Effector CD4-positive, alpha-beta T cell (primary cell): ENCODE measurements at regions not wholly inside any gene's neighbourhood (a gene's known extent, or its start where the extent isn't known, plus 50 kb on each side); places are given as distances from the start of the nearest gene placed in this dataset.

Source experiments
- DNase-seq: peaks from one replicate; pipeline ENCODE4 v3.0.0-alpha.2; 2020

DNA sequence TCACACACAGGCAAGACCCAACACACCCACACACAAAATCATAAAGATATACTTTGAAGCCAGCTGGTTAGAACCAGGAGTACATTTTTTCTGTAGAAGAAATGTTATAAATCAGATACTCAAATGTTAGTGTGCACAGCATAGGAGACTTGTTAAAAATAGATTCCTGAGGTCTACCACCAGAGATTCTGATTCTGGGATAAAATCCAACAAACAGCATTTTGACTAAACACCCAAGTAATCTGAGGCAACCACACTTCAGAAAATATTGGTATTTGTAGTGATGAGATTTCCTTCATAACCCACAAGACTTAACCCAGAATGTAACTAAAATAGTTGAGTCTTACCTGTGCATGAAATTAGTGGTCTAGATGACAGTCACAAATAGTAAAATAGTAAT lies 301.8 kb downstream of the HNRNPD start:
- no peak for DNase-seq

DNA sequence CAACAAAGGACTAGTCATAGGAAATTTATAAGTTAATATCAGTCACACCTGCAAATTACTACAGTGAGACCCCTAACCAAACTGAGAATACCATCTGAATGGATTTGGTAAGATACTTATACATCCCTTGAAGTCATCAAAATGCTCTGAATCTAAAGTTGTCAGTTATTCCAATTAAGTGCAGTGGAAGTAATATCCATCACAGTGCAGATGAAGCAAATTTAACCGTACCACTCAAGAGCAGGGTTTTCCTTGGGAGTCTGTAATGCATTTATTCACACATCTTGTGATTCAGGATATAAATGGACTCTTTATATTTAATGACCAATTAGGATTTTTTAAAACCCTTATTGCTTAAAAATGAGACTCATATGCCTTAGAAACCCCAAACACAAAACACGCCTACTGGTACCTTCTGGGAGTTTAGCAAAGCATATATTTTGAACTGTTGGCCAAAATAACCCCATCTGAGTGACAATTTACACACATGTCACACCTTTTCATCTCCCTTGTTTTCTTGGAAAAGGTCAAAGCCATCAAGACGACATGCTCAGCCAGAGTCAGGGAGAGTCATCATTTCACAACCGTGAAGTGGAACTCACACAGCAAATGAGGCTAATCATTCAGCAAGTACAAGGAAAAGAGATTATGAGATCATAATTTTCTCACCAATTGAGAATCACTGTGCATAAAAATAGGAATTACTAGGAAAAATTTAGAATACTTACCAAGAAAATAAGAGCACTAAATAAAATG lies 303.7 kb downstream of the HNRNPD start:
- no peak for DNase-seq

DNA sequence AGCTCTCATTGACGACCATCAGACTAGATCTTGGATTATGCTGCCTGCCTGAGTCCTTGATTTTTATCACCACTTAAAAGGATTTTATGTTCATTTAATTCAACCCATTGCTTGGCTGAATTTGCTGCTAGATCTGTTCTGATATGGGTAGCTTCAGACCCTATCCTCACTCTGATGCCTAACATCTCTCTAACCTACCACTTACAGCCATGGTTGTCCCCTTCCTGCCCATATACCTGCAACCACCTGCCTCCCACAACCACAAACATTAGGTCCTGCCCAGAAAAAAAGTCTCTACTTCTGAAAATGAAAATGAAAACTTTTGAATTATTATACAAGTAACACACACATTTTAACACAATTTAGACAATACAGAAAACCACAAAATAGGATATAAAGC lies 310.8 kb downstream of the HNRNPD start:
- no peak for DNase-seq

DNA sequence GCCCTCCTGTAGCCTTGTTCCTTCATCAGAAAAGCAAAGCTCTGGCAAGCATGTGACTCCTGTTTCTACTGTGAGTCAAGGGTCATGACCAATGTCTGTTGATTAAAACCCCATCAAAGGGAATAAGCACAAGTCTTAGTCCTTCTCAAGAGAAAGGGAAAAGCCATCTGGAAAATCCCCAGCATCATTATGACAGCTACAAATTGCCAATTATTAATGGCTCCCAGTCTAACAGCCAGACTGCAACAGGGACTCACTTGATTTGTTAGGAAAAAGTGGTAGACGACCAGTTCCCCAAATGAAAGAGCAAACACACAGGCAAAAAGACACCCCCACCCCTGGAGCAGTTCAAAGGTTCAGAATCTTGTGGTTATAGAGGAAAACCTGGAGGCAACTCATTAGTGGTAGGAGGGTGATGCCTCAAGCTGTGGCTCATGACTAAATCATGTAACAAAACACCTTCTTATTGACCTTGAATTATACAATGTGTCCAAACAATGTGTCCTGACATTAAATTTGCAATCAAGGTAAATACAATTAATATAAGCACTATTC lies 315.7 kb downstream of the HNRNPD start:
- DNase-seq = no peak

DNA sequence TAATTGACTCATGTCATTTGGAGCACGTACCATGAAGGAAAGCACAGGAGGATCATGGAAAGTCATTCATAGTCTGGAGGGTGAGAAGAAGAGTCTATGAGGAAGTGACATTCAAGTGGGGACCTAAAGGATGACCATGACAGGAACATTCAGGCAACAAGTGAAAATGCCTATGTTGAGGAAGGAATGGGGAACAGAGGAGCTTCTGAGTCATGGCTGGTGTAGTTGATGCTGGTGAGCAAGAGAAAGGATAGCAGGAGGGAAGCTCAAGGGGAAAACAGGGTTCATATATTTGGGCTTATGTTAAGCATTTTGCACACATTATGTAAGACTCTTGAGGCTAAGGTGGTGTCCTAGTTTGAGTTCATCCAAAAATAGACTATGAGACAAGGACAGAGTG lies 318.6 kb downstream of the HNRNPD start:
- no peak for DNase-seq

DNA sequence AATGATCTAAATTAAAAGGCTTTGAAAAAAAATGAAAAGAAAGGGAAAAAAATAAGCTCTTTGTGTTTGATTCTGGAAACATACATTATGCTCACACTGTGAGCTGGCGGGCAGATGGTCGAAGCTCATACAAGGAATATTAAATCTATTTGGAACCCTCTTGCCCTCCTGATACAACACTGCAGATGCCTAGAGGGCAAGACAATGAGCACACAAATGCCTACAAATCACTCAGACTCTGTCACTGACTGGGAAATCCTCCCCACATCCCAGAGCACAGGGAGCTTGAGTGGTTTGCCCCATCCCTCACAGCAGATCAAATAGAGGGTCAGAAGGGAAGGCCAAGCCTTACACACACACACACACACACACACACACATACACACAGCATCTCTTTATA lies 320.4 kb downstream of the HNRNPD start:
- no peak for DNase-seq

DNA sequence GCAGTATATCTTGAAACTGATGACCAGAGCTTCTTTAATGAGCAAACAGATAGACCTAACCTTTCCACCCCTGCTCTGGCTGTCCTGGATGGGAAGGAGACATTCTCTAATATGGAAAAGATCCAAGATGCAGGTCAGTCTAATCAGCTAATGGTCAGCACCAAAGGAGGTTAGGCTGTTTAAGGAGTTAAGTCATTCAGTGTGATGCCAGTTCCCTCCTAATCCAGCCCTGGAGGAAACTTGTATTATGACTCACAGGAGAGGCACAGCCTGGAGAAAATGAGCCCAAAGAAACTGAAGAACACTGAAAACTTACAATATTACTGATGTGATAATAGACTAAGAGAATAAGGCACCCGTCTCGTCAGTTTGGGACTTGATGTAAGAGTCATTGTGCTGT lies 323.0 kb downstream of the HNRNPD start:
- DNase-seq = no peak

DNA sequence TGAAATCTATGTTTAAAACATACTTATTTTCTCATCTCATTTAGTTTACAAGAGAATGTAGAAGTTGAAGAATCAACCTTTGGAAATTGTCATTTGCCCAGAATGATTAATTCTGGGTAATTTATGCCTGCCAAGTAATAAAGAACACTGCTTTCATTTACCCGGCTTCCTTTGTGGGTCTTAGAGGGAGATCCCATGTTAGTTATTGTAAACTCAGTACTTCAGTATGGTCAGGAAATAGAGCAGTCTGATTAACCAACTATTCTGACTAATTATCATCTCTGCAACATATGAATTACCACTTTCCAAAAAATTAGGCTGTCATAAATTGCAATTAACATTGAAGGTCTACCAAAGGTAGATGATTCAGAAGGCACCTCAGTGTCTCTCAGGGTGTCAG lies 324.5 kb downstream of the HNRNPD start:
- no peak for DNase-seq

DNA sequence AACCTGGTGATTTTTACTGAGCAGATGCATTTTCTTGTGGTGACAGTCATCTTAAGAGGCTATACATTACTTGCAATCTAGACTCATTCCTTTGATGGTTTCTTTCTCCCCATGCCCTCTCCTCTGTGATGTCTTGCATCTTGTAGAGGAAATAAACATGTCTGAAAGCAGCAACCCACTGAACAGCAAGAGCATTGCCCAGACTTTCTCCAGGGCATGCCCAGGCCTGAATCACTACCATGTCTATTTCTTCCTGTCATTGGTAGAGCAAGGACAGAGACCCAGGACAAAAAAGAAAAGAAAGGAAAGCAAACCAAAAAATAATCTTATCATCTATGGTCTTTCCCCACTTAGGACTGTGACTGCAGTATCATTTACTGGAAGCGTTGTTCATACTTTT lies 326.1 kb downstream of the HNRNPD start:
- no peak for DNase-seq

DNA sequence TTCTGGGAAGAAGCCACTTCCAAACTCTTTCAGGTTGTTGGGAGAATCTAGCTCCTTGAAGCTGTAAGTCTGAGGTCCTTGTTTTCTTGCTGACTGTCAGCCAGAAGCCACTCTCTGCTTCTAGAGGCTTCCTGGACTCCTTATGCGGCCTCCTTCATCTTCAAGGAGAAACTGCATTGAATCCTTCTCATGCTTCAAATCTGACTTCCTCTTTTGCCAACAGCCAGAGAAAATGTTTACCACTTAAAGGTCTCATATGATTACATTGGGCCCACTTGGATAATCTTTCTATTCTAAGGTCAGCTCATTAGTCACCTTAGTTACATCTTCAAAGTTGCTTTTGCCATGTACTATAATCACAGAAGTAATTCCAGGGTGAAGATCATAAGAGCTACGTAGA lies 327.0 kb downstream of the HNRNPD start:
- no peak for DNase-seq

DNA sequence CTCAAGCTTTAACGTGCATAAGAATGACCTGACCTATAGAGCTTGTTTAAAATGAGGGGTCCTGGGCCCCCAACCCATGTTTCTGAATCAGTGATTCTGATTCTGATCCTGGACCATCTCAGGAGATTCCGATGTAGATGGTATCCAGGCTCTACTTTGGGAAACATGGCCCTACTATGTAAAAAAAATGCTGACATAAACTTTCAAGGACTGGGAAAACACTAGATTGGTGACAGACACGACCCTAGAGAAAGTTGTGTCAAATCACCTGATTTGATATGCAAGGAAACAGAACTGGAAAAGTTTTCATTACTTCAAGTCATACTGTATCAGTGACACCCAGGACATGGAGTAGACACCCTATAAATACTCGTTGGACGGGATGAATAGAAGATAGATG lies 328.5 kb downstream of the HNRNPD start:
- no peak for DNase-seq

DNA sequence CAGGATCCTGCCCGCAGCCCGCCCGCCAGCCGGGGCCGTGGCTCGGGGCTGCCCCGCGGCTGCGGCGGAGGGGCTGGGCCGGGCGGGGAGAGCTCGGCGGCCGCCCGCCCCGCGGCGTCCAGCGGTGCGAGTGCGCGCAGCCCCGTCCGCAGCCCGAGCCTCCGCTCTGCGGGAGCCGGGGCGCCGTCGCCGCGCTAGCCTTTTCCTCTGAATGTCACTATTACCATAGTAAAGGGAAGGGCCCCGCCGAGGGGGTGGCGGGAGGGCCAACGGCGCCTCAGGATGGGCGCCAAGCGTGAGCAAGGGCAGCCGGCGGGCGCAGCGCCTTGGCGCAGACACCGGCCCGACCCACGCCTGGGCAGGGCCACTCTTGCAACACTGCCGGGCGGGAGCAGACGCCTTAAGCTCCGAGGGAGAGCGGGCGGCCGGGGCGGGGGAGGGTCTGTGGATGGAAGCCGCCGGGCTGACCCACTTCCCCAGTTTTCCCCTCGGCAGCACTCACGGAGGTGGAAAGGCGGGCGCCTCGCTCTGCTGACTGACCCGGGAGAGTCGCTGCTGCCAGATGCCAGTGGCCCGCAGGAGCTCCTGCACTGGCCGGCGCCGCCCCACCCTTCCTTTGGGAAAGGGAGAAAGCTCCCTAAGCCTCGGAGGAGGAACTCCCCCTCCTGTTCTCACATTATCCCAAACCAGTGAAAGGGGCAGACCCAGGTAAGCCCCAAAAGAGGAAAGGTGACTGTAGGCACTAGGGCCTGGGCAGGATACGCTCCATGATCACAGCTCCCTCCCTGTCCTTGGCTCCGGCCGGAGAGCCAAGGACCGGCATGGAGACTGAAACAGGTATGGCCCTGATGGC lies 329.4 kb downstream of the HNRNPD start:
- no peak for DNase-seq

DNA sequence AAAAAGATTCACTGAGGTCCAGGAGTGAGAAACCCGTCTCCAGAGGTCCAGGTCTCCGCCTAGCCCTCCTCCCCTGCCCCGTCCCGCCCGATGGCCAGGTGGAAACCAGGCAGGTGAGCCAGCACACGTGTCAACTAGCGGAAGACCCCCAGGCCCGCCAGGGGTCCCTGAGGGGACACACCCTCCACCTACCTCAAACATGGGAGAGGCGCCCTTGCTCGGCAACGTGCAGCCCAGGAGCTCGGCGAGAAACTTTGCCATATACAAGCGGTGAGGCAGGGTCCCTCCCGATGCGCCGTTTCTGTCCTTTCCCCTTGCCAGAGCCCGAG lies 330.0 kb downstream of the HNRNPD start:
- DNase-seq = no peak

DNA sequence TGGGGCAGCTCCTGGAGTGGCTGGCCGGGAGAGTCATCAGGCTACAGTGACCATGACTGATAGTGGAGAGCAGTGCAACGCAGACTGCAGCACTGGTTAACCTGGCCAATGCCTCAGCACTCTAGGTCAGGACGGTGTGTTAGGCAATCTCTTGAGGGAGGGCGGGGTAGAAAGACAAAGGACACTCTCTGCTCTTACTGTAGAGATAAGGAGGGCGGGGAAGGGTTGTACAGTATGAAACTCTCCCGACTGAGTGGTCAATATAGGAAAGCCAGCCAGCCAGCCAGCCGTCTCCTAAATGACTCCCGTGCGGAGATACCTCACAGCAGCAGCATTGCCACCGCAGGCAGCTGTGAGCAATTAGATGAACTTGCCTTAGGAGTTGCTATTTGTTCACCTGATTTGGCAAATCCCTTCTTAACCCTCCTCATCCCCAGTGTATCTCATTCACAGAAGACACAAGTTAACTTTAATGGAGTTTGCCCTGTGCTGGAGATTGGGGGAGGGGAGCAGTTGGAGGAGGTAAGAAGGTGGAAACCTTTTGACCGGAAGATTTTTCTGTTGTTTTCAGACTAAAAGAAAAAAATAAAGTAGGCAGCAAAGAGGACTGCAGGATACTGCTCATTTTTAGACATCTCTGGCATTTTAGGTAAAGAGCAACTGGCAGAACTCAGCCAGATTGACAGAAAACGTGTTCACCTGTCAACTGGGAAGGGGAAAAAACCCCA lies 330.5 kb downstream of the HNRNPD start:
- no peak for DNase-seq

DNA sequence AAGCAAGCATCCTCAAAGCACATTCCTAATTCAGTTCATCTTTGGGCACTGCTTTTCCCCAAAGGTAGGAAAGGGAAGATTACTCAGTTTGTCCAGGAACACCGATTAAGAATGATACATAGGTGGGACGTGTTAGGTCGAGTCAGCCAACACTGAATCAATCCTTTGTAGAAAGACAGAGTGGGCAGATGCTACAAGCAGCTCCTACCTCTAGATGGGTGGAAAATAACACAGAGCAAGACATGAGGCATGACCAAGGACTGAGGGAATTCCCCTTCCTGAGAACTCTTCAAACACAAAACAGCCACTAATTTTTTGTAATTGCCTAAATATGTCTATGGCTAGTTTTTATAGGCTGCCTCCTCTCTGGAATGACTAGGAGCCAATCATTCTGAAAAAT lies 331.7 kb downstream of the HNRNPD start:
- DNase-seq = no peak

DNA sequence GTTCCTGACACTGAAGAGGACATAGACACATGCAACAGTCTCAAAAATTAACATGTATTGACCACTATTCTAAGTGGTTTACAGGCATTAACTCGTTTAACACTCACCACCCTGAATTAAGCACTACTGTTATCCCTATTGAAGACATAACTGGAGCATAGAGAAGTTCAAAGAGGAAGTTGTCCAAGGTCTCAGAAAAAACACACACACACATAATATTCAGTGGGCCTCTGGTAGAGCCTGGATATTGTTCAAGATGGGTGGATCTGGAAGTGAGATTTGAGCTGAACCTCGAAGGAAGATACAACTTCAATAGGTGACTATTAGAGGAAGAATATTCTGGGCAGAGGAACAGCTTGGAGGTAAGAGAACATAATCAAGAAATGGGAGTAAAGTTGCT lies 334.9 kb downstream of the HNRNPD start:
- DNase-seq = no peak

DNA sequence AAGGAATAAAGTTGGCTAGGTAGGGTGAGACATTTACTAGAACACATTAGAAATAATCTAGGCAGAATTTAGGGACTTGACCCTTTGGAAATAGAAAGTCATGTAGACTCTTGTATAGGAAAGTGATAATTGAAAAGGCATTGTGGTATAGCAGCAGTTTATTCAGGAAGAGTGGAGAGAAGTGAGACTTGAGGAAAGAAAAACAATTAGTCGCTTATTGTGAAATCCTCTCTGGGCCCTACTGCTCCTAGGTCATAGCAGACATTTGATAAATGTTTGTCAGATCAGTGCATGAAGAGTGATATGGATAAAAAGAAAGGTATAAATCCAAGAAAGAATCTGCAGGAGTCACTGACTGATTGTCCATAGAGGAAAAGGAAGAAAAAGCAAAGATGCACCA lies 337.6 kb downstream of the HNRNPD start:
- no peak for DNase-seq

DNA sequence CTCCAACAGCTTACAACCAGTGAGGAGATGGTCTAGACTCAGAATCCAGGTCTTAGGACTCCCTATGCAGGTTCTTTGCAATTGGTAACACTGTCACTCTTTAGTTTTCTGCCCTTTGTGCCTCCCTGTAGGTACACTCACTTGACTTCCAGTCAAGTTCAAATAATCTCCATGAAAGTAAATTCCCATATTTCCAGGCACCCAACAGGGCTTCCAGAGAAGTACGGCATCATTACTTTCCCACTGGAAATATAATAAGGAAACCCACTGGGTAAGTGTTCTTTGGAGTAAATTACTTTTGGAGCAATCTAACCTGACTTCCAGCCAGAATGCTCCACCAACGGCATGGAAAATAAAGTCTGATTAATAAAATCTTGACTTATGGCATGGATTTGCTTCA lies 338.9 kb downstream of the HNRNPD start:
- no peak for DNase-seq

DNA sequence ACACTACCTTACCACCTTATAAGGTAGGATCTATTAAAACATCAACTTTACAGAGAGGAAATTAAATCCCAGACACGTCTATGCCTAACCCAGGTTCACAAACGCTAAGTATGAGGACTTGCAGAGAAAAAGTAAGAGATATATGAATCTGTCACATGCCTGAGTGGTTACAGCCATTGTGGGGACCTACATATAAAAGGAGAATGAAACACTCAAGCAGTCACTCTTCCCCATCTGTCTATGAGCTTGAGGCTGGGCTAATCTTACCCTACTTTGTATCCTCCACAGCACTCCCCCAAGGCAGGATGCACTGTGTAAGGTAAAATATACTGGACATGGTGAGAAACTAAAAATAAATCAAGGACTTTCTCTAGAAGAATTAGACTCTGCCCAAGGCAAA lies 339.9 kb downstream of the HNRNPD start:
- DNase-seq = no peak

DNA sequence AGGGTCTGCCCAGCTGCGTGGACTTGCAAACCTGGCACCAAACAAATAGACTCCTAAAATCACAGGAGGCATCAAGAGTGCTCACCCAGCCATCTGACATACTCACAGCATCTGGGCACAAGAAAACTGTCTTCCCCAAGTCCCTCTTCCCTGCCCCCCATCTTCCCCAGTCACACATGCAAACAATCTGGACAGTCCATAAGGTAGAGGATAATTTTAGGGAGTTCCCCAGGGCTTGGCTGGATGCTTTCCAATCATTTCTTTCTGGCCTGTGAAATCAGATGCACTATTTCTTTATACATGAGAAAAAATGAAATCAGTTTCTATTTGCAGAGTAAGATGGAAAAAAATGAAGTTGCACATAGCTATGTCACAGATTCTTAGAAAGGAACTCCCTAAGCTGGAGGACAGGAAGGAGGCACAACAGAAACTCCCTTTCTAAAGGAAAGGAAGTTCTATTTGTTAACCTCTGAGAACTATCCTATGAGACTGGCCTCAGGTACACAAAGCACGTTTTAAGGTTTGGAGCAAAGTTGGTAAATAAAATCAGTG lies 342.3 kb downstream of the HNRNPD start:
- DNase-seq = no peak

DNA sequence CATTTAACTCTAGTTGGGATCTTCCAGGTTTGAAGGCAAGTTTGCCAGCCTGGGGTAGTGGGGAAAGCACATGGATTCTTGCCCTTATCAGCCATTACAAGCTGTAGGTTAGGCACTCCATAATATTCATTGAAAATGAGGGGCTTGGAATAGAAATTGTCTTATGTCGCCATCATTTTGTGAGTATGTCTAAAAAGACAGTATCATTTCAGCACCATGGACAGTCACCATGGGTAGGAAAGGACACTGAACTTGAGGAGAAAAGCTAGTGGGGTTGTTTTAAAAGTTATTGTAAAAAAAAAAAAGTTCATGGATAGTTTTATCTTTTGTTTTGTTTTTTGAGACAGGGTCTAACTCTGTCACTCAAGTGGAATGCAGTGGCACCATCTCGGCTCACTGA lies 356.1 kb downstream of the HNRNPD start:
- no peak for DNase-seq

DNA sequence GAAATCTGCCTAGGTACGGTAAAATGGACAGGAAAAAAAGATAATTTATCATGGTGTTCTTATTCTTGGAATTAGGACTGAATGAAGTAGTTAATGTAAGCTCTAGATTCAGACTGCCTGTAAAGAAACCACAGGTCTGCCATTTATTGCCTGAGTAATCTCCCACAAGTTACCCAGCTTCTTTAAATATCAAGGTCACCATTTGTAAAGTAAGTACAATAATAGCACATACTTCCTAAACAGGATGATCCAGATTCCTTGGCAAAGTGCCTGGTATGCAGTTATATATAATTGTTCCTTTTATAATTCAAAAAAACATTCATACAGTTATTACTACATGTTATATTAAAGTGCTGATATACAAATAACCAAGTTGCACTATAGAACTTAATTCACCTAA lies 368.6 kb downstream of the HNRNPD start:
- DNase-seq = no peak

DNA sequence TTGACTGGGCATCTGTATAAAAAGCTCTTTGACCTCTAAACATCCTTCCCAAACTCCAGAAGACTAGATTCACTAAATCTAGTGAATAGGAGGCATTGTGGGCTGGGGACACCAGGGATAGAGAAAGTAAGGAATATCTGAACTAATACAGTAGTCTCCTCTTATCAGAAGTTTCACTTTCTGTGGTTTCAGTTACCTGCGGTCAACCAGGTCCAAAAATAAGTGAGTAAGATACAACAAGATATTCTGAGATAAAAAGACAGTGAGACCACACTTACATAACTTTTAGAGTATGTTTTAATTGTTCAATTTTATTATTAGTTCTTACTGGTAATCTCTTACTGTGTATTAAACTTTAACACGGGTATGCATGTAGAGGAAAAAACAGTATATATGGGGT lies 376.5 kb downstream of the HNRNPD start:
- no peak for DNase-seq
